ENCODE measurements at regions not wholly inside any gene's neighbourhood (a gene's known extent, or its start where the extent isn't known, plus 50 kb on each side); places are given as distances from the start of the nearest gene placed in this dataset.

GRCh38 chr4:56748271-56748670, 67.2 kb upstream of the HOPX start:
- TF ChIP-seq, protein P1, sequence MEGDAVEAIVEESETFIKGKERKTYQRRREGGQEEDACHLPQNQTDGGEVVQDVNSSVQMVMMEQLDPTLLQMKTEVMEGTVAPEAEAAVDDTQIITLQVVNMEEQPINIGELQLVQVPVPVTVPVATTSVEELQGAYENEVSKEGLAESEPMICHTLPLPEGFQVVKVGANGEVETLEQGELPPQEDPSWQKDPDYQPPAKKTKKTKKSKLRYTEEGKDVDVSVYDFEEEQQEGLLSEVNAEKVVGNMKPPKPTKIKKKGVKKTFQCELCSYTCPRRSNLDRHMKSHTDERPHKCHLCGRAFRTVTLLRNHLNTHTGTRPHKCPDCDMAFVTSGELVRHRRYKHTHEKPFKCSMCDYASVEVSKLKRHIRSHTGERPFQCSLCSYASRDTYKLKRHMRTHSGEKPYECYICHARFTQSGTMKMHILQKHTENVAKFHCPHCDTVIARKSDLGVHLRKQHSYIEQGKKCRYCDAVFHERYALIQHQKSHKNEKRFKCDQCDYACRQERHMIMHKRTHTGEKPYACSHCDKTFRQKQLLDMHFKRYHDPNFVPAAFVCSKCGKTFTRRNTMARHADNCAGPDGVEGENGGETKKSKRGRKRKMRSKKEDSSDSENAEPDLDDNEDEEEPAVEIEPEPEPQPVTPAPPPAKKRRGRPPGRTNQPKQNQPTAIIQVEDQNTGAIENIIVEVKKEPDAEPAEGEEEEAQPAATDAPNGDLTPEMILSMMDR (IDR thresholded peaks at IDR 0.05) = no peak
- peaks cover 2% of the 10 kb centered on the region for H3K36me3 Mint-ChIP-seq (ENCODE audit: low read depth)
- peaks cover 4% of the 10 kb centered on the region for H3K9me3 Mint-ChIP-seq (ENCODE audit: low read depth)
- no peaks in the 10 kb centered on the region for H3K27me3 Mint-ChIP-seq (ENCODE audit: low read depth)
- no peak overlapping the region for H3K4me3 Mint-ChIP-seq (ENCODE audit: unreplicated experiment)
- DNase-seq (ENCODE audit: low spot score) = no peak
- H3K27ac Mint-ChIP-seq (ENCODE audit: unreplicated experiment) = no peak overlapping the region
- peaks cover 6% of the 10 kb centered on the region for H3K4me1 Mint-ChIP-seq (ENCODE audit: low read depth)

DNA sequence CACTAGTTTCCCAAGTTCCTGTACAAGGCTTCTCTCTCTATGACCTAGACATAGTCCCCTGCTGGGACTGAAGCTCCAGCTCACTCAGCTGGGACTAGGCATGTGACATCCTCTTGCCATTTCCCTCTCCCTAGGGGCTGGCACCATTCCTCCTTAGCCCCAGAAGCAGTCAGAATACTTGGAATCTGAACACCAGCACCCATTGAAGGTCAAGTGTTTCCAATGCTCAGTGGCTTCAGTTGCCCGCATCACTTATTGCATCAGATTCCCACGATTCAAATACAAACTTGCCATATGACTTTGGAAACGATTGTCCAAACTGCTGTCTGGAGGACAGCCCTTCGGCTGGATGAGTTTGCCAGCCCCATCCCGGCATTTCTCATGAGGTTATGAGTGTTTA, 65.5 kb upstream of the HOPX start:
- DNase-seq (ENCODE audit: low spot score) = no peak
- H3K27me3 Mint-ChIP-seq (ENCODE audit: low read depth) = no peaks in the 10 kb centered on the region
- peaks cover 2% of the 10 kb centered on the region for H3K36me3 Mint-ChIP-seq (ENCODE audit: low read depth)
- H3K4me1 Mint-ChIP-seq (ENCODE audit: low read depth) = peaks cover 22% of the 10 kb centered on the region
- H3K27ac Mint-ChIP-seq (ENCODE audit: unreplicated experiment) = no peak overlapping the region
- TF ChIP-seq, protein P1 (IDR thresholded peaks at IDR 0.05) = no peak
- H3K4me3 Mint-ChIP-seq (ENCODE audit: unreplicated experiment) = no peak overlapping the region
- H3K9me3 Mint-ChIP-seq (ENCODE audit: low read depth) = peaks cover 4% of the 10 kb centered on the region

DNA sequence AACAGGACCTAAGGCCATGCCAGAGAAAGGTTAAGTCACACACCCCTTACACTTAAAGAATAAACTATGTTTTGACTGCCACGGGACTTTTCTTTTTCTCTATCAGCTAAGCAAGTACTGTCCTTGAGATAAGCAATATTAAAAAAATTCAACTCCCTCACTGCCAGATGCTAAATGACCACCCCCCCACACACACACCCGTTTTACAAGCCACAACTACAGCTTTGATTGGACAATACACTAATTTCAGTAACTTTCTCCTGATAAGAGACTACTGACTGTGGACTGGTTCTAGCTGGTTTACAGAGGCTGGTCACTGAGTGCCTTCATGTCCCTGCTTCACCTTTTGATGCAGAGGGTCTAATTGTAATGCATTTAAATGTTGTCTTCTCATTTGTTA, 63.9 kb upstream of the HOPX start:
- Mint-ChIP-seq H3K36me3 (ENCODE audit: low read depth) (no peaks in the 10 kb centered on the region), H3K27ac (ENCODE audit: unreplicated experiment) (no peak overlapping the region), H3K4me1 (ENCODE audit: low read depth) (peaks cover 22% of the 10 kb centered on the region), H3K4me3 (ENCODE audit: unreplicated experiment) (no peak overlapping the region), H3K27me3 (ENCODE audit: low read depth) (no peaks in the 10 kb centered on the region), H3K9me3 (ENCODE audit: low read depth) (no peaks in the 10 kb centered on the region)
- TF ChIP-seq, protein P1 (IDR thresholded peaks at IDR 0.05) = no peak
- DNase-seq (ENCODE audit: low spot score) = no peak

DNA sequence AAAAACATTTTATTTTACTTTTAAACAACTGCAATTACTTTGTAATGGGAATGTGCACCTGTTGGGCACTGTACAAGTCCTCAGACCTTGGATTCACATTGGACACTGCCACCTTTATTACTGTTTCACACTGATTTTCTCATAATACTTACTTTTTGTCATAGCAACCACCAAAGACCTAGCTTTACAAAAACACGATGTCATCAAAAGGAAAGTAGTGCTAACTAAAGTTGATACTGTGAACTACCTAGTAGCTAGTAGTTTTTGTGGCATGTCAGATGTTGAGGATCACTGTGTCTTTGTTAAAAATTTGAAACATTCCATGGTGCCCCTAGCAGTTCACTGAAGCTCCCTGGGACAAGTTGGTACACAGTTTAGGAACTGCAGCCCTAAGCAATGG, 62.9 kb upstream of the HOPX start:
- TF ChIP-seq, protein P1 (IDR thresholded peaks at IDR 0.05) = no peak
- Mint-ChIP-seq H3K27me3 (ENCODE audit: low read depth) (no peaks in the 10 kb centered on the region), H3K4me3 (ENCODE audit: unreplicated experiment) (no peak overlapping the region), H3K9me3 (ENCODE audit: low read depth) (no peaks in the 10 kb centered on the region), H3K27ac (ENCODE audit: unreplicated experiment) (no peak overlapping the region), H3K4me1 (ENCODE audit: low read depth) (peaks cover 27% of the 10 kb centered on the region), H3K36me3 (ENCODE audit: low read depth) (no peaks in the 10 kb centered on the region)
- DNase-seq (ENCODE audit: low spot score) = no peak

GRCh38 chr4:56743550-56743949, 62.5 kb upstream of the HOPX start:
- no peak for DNase-seq (ENCODE audit: low spot score)
- peaks cover 32% of the 10 kb centered on the region for H3K4me1 Mint-ChIP-seq (ENCODE audit: low read depth)
- TF ChIP-seq, protein P1 (IDR thresholded peaks at IDR 0.05) = no peak
- no peaks in the 10 kb centered on the region for H3K36me3 Mint-ChIP-seq (ENCODE audit: low read depth)
- H3K9me3 Mint-ChIP-seq (ENCODE audit: low read depth) = no peaks in the 10 kb centered on the region
- H3K4me3 Mint-ChIP-seq (ENCODE audit: unreplicated experiment) = no peak overlapping the region
- no peak overlapping the region for H3K27ac Mint-ChIP-seq (ENCODE audit: unreplicated experiment)
- H3K27me3 Mint-ChIP-seq (ENCODE audit: low read depth) = no peaks in the 10 kb centered on the region

Data from chondrocyte (in vitro differentiated cells).